Breast epithelium (tissue), 3 donors: ENCODE measurements at regions not wholly inside any gene's neighbourhood (a gene's known extent, or its start where the extent isn't known, plus 50 kb on each side); places are given as distances from the start of the nearest gene placed in this dataset.
"Not testable (repeated sequence)": the region's sequence is repeated elsewhere in the genome, so short reads cannot be mapped to it uniquely, and the experiment has no call there.

ENCODE experiments used
- CTCF ChIP-seq, 3 donors: fragments of 450-650 bp; IDR thresholded peaks; one replicate each; pipeline ENCODE4 v1.5.1; 2016 to 2017; ENCODE audit warnings: antibody characterized with exemption in 3 of 3, mild to moderate bottlenecking in 3 of 3, moderate library complexity in 3 of 3
- POLR2A ChIP-seq: fragments of 450-650 bp; IDR thresholded peaks from one replicate; pipeline ENCODE4 v1.6.1; 2016; ENCODE audit warnings: antibody characterized with exemption, mild to moderate bottlenecking, moderate library complexity
- POLR2AphosphoS5 ChIP-seq, 3 donors: sonication (generic); formaldehyde crosslinking; IDR thresholded peaks; one replicate each; pipeline ENCODE4 v1.6.1; 2017; ENCODE audit warnings: antibody characterized with exemption in 3 of 3

- not testable (repeated sequence) for TF ChIP-seq CTCF (IDR thresholded peaks at IDR 0.05); POLR2AphosphoS5 (IDR thresholded peaks at IDR 0.05); POLR2A
Measured at GRCh38 chr12:131283862-131284825, 330.4 kb downstream of the ADGRD1 start.
